D721Med (cell line): ENCODE measurements at regions not wholly inside any gene's neighbourhood (a gene's known extent, or its start where the extent isn't known, plus 50 kb on each side); places are given as distances from the start of the nearest gene placed in this dataset.

Experiments used
- DNase-seq: peaks from one replicate; pipeline ENCODE4 v3.0.0; 2011; ENCODE audit warnings: low spot score; ENCODE audit not compliant: insufficient read length
- FAIRE-seq: peaks from 2 replicates; lab custom pipeline; 2011; peaks lifted over from hg19 to GRCh38; lab: Jason Lieb, UNC
- CTCF ChIP-seq: IDR thresholded peaks from 2 replicates; pipeline ENCODE4 v1.5.1; 2012; ENCODE audit warnings: mild to moderate bottlenecking, control low read depth; ENCODE audit not compliant: insufficient read depth; ENCODE audit errors: missing control alignments

- DNase-seq (no peak), FAIRE-seq (no peak)
- no peak for TF ChIP-seq CTCF
Observed at GRCh38 chr6:12439296-12439695, 149.1 kb downstream of the EDN1 start.

GRCh38 chr6:12440981-12441380, 150.8 kb downstream of the EDN1 start:
- DNase-seq (no peak), FAIRE-seq (no peak)
- TF ChIP-seq CTCF = no peak

GRCh38 chr6:12442455-12442854, 152.3 kb downstream of the EDN1 start:
- no peak for FAIRE-seq
- no peak for DNase-seq
- TF ChIP-seq CTCF = no peak

- TF ChIP-seq CTCF = no peak
- DNase-seq (no peak), FAIRE-seq (no peak)
Observed at GRCh38 chr6:12446394-12446793, 156.2 kb downstream of the EDN1 start.

- no peak for TF ChIP-seq CTCF
- DNase-seq (no peak), FAIRE-seq (no peak)
Observed at GRCh38 chr6:12449447-12449846, 159.3 kb downstream of the EDN1 start.

- FAIRE-seq = no peak
- DNase-seq = no peak
- no peak for TF ChIP-seq CTCF
Observed at GRCh38 chr6:12450467-12450866, 160.3 kb downstream of the EDN1 start.

- FAIRE-seq = no peak
- no peak for TF ChIP-seq CTCF
- no peak for DNase-seq
Observed at GRCh38 chr6:12456343-12456742, 166.2 kb downstream of the EDN1 start.
